Neural cell (in vitro differentiated cells): ENCODE measurements at regions not wholly inside any gene's neighbourhood (a gene's known extent, or its start where the extent isn't known, plus 50 kb on each side); places are given as distances from the start of the nearest gene placed in this dataset.

Experiments
- H2AFZ ChIP-seq: fragments of 200-600, 300-800 bp; sonication (generic), shearing (Covaris generic); 2 replicates; pipeline ENCODE4 v1.6.0; 2014; ENCODE audit warnings: low read depth, mild to moderate bottlenecking, antibody characterized with exemption, low read length, moderate library complexity
- H3F3A ChIP-seq: fragments of 200-600 bp; shearing (Covaris generic); 2 replicates; pipeline ENCODE4 v1.6.1; 2016; ENCODE audit warnings: mild to moderate bottlenecking, moderate library complexity, mixed read lengths, antibody characterized with exemption, low read length; ENCODE audit not compliant: insufficient read depth, poor library complexity, severe bottlenecking
- H3K27ac ChIP-seq: fragments of 200-600, 300-800 bp; sonication (generic), shearing (Covaris generic); 2 replicates; pipeline ENCODE4 v1.5.1; 2014; ENCODE audit warnings: mild to moderate bottlenecking, low read length, moderate library complexity
- H3K27me3 ChIP-seq: fragments of 300-800, 200-600 bp; sonication (generic), shearing (Covaris generic); 2 replicates; pipeline ENCODE4 v1.6.0; 2014; ENCODE audit warnings: mild to moderate bottlenecking, low read depth, low read length, moderate library complexity; ENCODE audit not compliant: insufficient read depth
- H3K36me3 ChIP-seq: fragments of 300-800, 200-600 bp; sonication (generic), shearing (Covaris generic); 2 replicates; pipeline ENCODE4 v1.5.1; 2014; ENCODE audit warnings: mild to moderate bottlenecking, antibody characterized with exemption, low read length, moderate library complexity; ENCODE audit not compliant: insufficient read depth
- H3K4me2 ChIP-seq: fragments of 300-800, 200-600 bp; sonication (generic), shearing (Covaris generic); 2 replicates; pipeline ENCODE4 v1.6.0; 2014; ENCODE audit warnings: mild to moderate bottlenecking, low read length
- H3K4me3 ChIP-seq: fragments of 300-800, 200-600 bp; sonication (generic), shearing (Covaris generic); 2 replicates; pipeline ENCODE4 v1.5.1; 2014; ENCODE audit warnings: mild to moderate bottlenecking, low read length, moderate library complexity
- H3K79me2 ChIP-seq: fragments of 200-600 bp; shearing (Covaris generic); replicated peaks from 2 replicates; pipeline ENCODE4 v1.6.0; 2014; ENCODE audit warnings: mild to moderate bottlenecking, low read length, moderate library complexity; ENCODE audit not compliant: insufficient read depth
- H3K9ac ChIP-seq: fragments of 300-800, 200-600 bp; sonication (generic), shearing (Covaris generic); 2 replicates; pipeline ENCODE4 v1.6.1; 2016; ENCODE audit warnings: mild to moderate bottlenecking, low read length, mixed read lengths
- H3K9me2 ChIP-seq: fragments of 200-600 bp; shearing (Covaris generic); 2 replicates; pipeline ENCODE4 v1.6.1; 2016; ENCODE audit warnings: mild to moderate bottlenecking, low read length, mixed read lengths; ENCODE audit not compliant: insufficient read depth
- H3K9me3 ChIP-seq: fragments of 200-600, 300-800 bp; sonication (generic), shearing (Covaris generic); 2 replicates; pipeline ENCODE4 v1.6.1; 2016; ENCODE audit warnings: mild to moderate bottlenecking, mixed run types, low read length, moderate library complexity, mixed read lengths
- H4K20me1 ChIP-seq: fragments of 200-600 bp; shearing (Covaris generic); 2 replicates; pipeline ENCODE4 v1.6.1; 2016; ENCODE audit warnings: mild to moderate bottlenecking, mixed run types; ENCODE audit not compliant: insufficient read depth
- EP300 ChIP-seq: fragments of 450-650 bp; conservative IDR thresholded peaks from 2 replicates; pipeline ENCODE4 v1.6.1; 2014; ENCODE audit warnings: antibody characterized with exemption, mild to moderate bottlenecking, moderate library complexity; ENCODE audit not compliant: poor library complexity, severe bottlenecking
- EZH2 ChIP-seq: fragments of 200-600, 300-800 bp; shearing (Covaris generic), sonication (generic); IDR thresholded peaks from 2 replicates; pipeline ENCODE4 v1.6.1; 2014; ENCODE audit warnings: antibody characterized with exemption, low read length, borderline replicate concordance, mild to moderate bottlenecking; ENCODE audit not compliant: insufficient read depth, poor library complexity, severe bottlenecking
- MXI1 ChIP-seq: fragments of 450-650 bp; conservative IDR thresholded peaks from 2 replicates; pipeline ENCODE4 v1.6.1; 2014; ENCODE audit warnings: antibody characterized with exemption, mild to moderate bottlenecking; ENCODE audit not compliant: poor library complexity, severe bottlenecking
- POLR2AphosphoS5 ChIP-seq: IDR thresholded peaks from 2 replicates; pipeline ENCODE4 v1.6.1; 2012
- SMC3 ChIP-seq: fragments of 450-650 bp; conservative IDR thresholded peaks from 2 replicates; pipeline ENCODE4 v1.6.1; 2014; ENCODE audit warnings: antibody characterized with exemption, mild to moderate bottlenecking, moderate library complexity; ENCODE audit not compliant: poor library complexity
- TAF1 ChIP-seq: IDR thresholded peaks from 2 replicates; pipeline ENCODE4 v1.6.1; 2012; ENCODE audit warnings: low read depth
- TF ChIP-seq, protein P1 (sequence below): fragments of 450-650 bp; IDR thresholded peaks from 2 replicates; pipeline ENCODE4 v1.5.1; 2014; ENCODE audit warnings: antibody characterized with exemption, mild to moderate bottlenecking, moderate library complexity; ENCODE audit not compliant: poor library complexity, severe bottlenecking
- TF ChIP-seq, protein P2 (sequence below): IDR thresholded peaks from 2 replicates; pipeline ENCODE4 v1.6.1; 2012; ENCODE audit warnings: borderline replicate concordance

DNA sequence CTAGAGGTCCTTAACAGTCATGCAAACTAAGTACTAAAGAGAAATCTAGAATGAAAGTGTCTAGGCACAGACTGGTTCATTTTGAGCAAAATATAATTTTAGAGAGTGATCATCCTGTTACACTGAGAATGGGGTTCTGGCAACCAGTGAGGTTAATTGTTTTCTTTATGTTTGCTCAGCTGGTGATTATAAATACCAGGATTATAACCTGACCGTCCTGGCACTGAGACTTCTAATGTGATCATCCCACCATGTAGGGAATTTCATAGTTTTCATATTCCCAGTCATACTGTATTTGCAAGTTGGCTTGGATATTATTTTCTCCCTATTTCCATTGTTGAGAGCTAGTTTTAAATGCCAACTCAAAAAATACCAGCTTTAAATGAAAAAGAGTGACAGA lies 852.5 kb upstream of the LRATD1 start:
- Histone ChIP-seq H3K27ac (no peak overlapping the region), H4K20me1 (no peaks in the 10 kb centered on the region), H3K79me2 (no peaks in the 10 kb centered on the region), H3K9me3 (peaks cover 7% of the 10 kb centered on the region), H2AFZ (no peak overlapping the region), H3K4me3 (no peak overlapping the region), H3K9ac (no peak overlapping the region), H3F3A (no peaks in the 10 kb centered on the region), H3K4me2 (no peak overlapping the region), H3K27me3 (no peaks in the 10 kb centered on the region), H3K36me3 (no peaks in the 10 kb centered on the region), H3K9me2 (no peaks in the 10 kb centered on the region)
- TF ChIP-seq SMC3 (no peak), POLR2AphosphoS5 (no peak)

DNA sequence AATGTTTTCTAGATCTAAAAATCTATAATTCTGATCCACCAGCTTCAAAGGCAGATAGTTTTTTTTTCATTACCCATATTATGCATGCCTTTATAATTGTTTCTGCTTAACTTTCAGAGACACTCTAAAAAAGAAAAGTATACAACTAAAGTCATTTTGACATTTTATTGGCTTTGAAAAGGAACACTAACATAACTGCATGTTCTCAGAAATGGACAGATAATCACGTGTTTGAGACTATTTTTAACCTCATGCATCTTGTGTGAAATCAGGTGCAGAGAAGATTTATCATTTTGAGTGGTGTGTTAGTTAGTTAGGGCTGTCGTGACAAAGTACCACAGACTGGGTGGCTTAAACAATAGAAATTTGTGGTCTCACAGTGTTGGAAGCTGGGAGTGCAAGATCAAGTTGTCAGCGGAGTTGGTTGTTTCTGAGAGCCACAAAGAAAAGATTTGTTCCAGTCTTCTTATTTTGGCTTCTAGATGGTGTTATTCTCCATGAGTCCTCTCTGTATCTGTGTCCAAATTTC lies 841.4 kb upstream of the LRATD1 start:
- Histone ChIP-seq H3K9ac (no peak overlapping the region), H2AFZ (no peak overlapping the region), H3K9me2 (no peaks in the 10 kb centered on the region), H3F3A (no peaks in the 10 kb centered on the region), H3K4me3 (no peak overlapping the region), H3K79me2 (no peaks in the 10 kb centered on the region), H3K27ac (no peak overlapping the region), H3K4me2 (no peak overlapping the region), H4K20me1 (no peaks in the 10 kb centered on the region), H3K27me3 (no peaks in the 10 kb centered on the region), H3K36me3 (no peaks in the 10 kb centered on the region), H3K9me3 (no peaks in the 10 kb centered on the region)
- no peak for TF ChIP-seq MXI1
- TF ChIP-seq EP300 = no peak
- TF ChIP-seq TAF1 = no peak
- TF ChIP-seq EZH2 = no peak
- TF ChIP-seq POLR2AphosphoS5 = no peak
- TF ChIP-seq, protein P1, sequence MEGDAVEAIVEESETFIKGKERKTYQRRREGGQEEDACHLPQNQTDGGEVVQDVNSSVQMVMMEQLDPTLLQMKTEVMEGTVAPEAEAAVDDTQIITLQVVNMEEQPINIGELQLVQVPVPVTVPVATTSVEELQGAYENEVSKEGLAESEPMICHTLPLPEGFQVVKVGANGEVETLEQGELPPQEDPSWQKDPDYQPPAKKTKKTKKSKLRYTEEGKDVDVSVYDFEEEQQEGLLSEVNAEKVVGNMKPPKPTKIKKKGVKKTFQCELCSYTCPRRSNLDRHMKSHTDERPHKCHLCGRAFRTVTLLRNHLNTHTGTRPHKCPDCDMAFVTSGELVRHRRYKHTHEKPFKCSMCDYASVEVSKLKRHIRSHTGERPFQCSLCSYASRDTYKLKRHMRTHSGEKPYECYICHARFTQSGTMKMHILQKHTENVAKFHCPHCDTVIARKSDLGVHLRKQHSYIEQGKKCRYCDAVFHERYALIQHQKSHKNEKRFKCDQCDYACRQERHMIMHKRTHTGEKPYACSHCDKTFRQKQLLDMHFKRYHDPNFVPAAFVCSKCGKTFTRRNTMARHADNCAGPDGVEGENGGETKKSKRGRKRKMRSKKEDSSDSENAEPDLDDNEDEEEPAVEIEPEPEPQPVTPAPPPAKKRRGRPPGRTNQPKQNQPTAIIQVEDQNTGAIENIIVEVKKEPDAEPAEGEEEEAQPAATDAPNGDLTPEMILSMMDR = no peak
- TF ChIP-seq, protein P2, sequence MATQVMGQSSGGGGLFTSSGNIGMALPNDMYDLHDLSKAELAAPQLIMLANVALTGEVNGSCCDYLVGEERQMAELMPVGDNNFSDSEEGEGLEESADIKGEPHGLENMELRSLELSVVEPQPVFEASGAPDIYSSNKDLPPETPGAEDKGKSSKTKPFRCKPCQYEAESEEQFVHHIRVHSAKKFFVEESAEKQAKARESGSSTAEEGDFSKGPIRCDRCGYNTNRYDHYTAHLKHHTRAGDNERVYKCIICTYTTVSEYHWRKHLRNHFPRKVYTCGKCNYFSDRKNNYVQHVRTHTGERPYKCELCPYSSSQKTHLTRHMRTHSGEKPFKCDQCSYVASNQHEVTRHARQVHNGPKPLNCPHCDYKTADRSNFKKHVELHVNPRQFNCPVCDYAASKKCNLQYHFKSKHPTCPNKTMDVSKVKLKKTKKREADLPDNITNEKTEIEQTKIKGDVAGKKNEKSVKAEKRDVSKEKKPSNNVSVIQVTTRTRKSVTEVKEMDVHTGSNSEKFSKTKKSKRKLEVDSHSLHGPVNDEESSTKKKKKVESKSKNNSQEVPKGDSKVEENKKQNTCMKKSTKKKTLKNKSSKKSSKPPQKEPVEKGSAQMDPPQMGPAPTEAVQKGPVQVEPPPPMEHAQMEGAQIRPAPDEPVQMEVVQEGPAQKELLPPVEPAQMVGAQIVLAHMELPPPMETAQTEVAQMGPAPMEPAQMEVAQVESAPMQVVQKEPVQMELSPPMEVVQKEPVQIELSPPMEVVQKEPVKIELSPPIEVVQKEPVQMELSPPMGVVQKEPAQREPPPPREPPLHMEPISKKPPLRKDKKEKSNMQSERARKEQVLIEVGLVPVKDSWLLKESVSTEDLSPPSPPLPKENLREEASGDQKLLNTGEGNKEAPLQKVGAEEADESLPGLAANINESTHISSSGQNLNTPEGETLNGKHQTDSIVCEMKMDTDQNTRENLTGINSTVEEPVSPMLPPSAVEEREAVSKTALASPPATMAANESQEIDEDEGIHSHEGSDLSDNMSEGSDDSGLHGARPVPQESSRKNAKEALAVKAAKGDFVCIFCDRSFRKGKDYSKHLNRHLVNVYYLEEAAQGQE = no peak

DNA sequence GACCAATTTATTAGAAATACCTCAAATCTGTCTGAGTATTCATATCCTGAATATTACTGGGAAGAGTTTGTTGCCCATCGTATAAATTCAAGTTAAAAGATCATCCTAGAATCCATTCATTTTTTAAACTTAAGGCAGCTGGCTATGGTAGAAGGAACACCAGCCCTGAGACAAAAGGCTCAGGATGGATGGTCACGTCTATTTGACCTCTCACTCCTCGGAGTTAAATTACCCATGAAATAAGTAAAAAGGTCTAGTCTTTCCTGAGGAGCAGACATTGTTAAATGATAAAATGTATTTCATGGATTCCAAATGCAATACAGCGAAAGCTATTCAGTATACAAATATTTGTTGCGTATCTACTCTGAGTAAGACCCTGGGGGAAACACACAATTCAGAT lies 826.0 kb upstream of the LRATD1 start:
- no peak overlapping the region for H3K4me2 ChIP-seq
- no peak overlapping the region for H2AFZ ChIP-seq
- H3K9ac ChIP-seq = no peak overlapping the region
- no peaks in the 10 kb centered on the region for H3K27me3 ChIP-seq
- no peaks in the 10 kb centered on the region for H3K36me3 ChIP-seq
- TF ChIP-seq, protein P1 = no peak
- TF ChIP-seq EZH2 (no peak), MXI1 (no peak), SMC3 (no peak)
- H3K9me2 ChIP-seq = no peaks in the 10 kb centered on the region
- H3K9me3 ChIP-seq = no peaks in the 10 kb centered on the region
- H3K4me3 ChIP-seq = no peak overlapping the region
- H4K20me1 ChIP-seq = no peaks in the 10 kb centered on the region
- no peaks in the 10 kb centered on the region for H3K79me2 ChIP-seq
- H3K27ac ChIP-seq = no peak overlapping the region
- H3F3A ChIP-seq = no peaks in the 10 kb centered on the region
